Epithelial cell of proximal tubule (primary cell): ENCODE measurements at regions not wholly inside any gene's neighbourhood (a gene's known extent, or its start where the extent isn't known, plus 50 kb on each side); places are given as distances from the start of the nearest gene placed in this dataset.

ENCODE experiments used
- DNase-seq: peaks from one replicate; pipeline ENCODE4 v3.0.0-alpha.2; 2011; ENCODE audit warnings: low read depth
- H3K4me3 ChIP-seq: 2 replicates; pipeline ENCODE4 v1.5.1; 2011; ENCODE audit warnings: low read depth, mild to moderate bottlenecking, low read length
- CTCF ChIP-seq: conservative IDR thresholded peaks from 2 replicates; pipeline ENCODE4 v1.5.1; 2012; ENCODE audit warnings: low read depth, mild to moderate bottlenecking, low read length

GRCh38 chr7:28355635-28356319, 56.5 kb upstream of the CREB5 start:
- DNase-seq, result no peak
- H3K4me3 ChIP-seq, result no peak overlapping the region
- no peak for TF ChIP-seq CTCF

GRCh38 chr7:28356619-28357018, 55.7 kb upstream of the CREB5 start:
- no peak for DNase-seq
- no peak for TF ChIP-seq CTCF

GRCh38 chr7:28358423-28358868, 53.9 kb upstream of the CREB5 start:
- no peak for TF ChIP-seq CTCF
- DNase-seq, result peak; percentile 78
- no peak overlapping the region for H3K4me3 ChIP-seq

More at GRCh38 chr7:28356619-28357018, 55.7 kb upstream of the CREB5 start:
- no peak overlapping the region for H3K4me3 ChIP-seq

- H3K4me3 ChIP-seq, result no peak overlapping the region
- DNase-seq, result no peak
- TF ChIP-seq CTCF, result peak; percentile 39
These were observed 51.6 kb upstream of the CREB5 start for GRCh38 chr7:28360739-28361138.

GRCh38 chr7:28361551-28361950, 50.8 kb upstream of the CREB5 start:
- TF ChIP-seq CTCF, result no peak
- no peak for DNase-seq
- no peak overlapping the region for H3K4me3 ChIP-seq

- TF ChIP-seq CTCF, result no peak
- DNase-seq, result no peak
- no peak overlapping the region for H3K4me3 ChIP-seq
These were observed 50.1 kb upstream of the CREB5 start for GRCh38 chr7:28362182-28362581.
